Fibroblast of pulmonary artery (primary cell): ENCODE measurements at regions not wholly inside any gene's neighbourhood (a gene's known extent, or its start where the extent isn't known, plus 50 kb on each side); places are given as distances from the start of the nearest gene placed in this dataset.

Source experiments
- DNase-seq: peaks from one replicate; pipeline ENCODE4 v3.0.0-alpha.2; 2010; ENCODE audit warnings: low read depth
- H3K4me3 ChIP-seq: replicated peaks from 2 replicates; pipeline ENCODE4 v1.5.1; 2011; ENCODE audit warnings: low read depth, mild to moderate bottlenecking, control low read depth, low read length, moderate library complexity
- TF ChIP-seq, protein P1 (sequence below): IDR thresholded peaks from 2 replicates; pipeline ENCODE4 v1.5.1; 2011; ENCODE audit warnings: mild to moderate bottlenecking, control low read depth, low read length, inconsistent platforms; ENCODE audit errors: missing control alignments

DNA sequence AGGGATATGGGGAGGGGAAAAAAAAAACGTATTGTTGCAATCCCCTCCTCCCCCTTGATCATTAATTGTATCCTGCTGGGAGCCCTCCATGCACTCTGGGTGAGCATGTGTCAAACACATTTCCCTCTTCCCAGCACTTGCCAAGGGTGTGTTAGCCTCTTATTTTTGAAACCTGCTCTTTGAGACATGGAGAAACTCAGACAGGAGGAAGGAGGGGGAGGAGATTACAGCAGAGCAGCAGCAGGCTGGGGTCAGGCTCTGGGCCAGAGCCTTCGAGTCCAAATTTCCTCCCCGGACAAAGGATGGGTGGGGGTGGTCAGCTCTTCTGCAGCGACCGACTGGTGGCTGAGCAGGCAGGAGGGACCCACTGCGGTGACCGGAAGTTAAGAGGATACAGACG, 64.7 kb downstream of the SOX9 start:
- TF ChIP-seq, protein P1, sequence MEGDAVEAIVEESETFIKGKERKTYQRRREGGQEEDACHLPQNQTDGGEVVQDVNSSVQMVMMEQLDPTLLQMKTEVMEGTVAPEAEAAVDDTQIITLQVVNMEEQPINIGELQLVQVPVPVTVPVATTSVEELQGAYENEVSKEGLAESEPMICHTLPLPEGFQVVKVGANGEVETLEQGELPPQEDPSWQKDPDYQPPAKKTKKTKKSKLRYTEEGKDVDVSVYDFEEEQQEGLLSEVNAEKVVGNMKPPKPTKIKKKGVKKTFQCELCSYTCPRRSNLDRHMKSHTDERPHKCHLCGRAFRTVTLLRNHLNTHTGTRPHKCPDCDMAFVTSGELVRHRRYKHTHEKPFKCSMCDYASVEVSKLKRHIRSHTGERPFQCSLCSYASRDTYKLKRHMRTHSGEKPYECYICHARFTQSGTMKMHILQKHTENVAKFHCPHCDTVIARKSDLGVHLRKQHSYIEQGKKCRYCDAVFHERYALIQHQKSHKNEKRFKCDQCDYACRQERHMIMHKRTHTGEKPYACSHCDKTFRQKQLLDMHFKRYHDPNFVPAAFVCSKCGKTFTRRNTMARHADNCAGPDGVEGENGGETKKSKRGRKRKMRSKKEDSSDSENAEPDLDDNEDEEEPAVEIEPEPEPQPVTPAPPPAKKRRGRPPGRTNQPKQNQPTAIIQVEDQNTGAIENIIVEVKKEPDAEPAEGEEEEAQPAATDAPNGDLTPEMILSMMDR, result no peak
- DNase-seq, result peak; percentile 56
- H3K4me3 ChIP-seq, result no peak overlapping the region

DNA sequence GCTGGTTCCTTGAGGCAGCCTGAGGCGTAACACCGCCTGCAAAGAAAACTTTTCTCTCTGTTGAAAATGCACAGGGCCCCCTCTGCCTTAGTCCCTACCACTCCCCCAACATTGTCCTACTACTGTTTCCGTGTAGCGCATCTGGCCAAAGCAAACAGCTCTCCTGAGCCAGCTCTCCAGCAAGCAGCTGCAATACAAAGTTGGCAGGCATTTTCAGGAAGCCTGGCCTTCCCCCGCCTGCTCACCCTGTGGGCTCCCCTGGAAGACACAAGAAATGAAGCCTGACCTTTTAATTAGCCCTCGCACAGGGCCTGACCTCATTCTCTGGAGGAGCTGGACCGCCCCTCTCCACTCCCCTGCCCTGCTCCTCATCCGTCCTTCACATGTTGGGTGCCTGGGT, 66.7 kb downstream of the SOX9 start:
- DNase-seq, result peak; percentile 82
- TF ChIP-seq, protein P1, result no peak
- no peak overlapping the region for H3K4me3 ChIP-seq

- TF ChIP-seq, protein P1, result no peak
- H3K4me3 ChIP-seq, result no peak overlapping the region
- DNase-seq, result no peak
Measured at GRCh38 chr17:72188801-72189200, 68.0 kb downstream of the SOX9 start.

- peak; percentile 68 for DNase-seq
- TF ChIP-seq, protein P1, result no peak
- no peak overlapping the region for H3K4me3 ChIP-seq
Measured at GRCh38 chr17:72189768-72190593, 69.2 kb downstream of the SOX9 start.

DNA sequence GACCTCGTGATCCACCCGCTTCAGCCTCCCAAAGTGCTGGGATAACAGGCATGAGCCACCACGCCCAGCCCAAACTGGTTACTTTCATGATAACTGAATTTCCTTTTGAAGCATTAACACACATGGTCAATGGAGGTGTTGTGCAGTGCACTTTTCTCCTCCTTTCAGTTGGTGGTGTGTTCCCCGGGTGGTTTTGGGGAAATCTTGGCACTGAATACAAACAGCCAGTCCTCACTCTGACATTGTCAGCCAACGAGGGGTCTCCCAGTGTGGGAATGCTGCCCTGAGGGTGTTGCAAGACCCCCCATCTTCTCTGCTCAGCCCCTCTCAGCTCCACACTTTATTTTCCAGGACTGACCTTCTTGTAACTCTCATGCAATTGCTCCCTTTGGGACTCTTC, 70.5 kb downstream of the SOX9 start:
- no peak overlapping the region for H3K4me3 ChIP-seq
- TF ChIP-seq, protein P1, result no peak
- DNase-seq, result no peak

- peak overlapping the region; percentile 7 for H3K4me3 ChIP-seq
- TF ChIP-seq, protein P1, result no peak
- peak; percentile 96 for DNase-seq
Measured at GRCh38 chr17:72191921-72192799, 71.3 kb downstream of the SOX9 start.
